ENCODE measurements at regions not wholly inside any gene's neighbourhood (a gene's known extent, or its start where the extent isn't known, plus 50 kb on each side); places are given as distances from the start of the nearest gene placed in this dataset.

GRCh38 chr2:106606652-106607051 lies 119.5 kb downstream of the CD8B2 start:
- no peak for TF ChIP-seq POLR2A (IDR thresholded peaks at IDR 0.05; ENCODE audit: low read depth, low read length)
- TF ChIP-seq CTCF (conservative IDR thresholded peaks at IDR 0.05; ENCODE audit: low read depth, low read length) = no peak
- TF ChIP-seq MXI1 (IDR thresholded peaks at IDR 0.05; ENCODE audit: borderline replicate concordance, low read depth, low read length) = no peak
- TF ChIP-seq CEBPB (IDR thresholded peaks at IDR 0.05; ENCODE audit: low read depth, low read length) = no peak
- no peak for TF ChIP-seq RFX5 (IDR thresholded peaks at IDR 0.05; ENCODE audit: low read depth, low read length)
- TF ChIP-seq USF2 (IDR thresholded peaks at IDR 0.05; ENCODE audit: low read depth, low read length) = no peak
- TF ChIP-seq SMC3 (IDR thresholded peaks at IDR 0.05; ENCODE audit: low read depth, low read length) = no peak
- no peak for TF ChIP-seq BHLHE40 (IDR thresholded peaks at IDR 0.05; ENCODE audit: low read depth, low read length)
- no peak for TF ChIP-seq MAFK (IDR thresholded peaks at IDR 0.05; ENCODE audit: low read depth, low read length)
- TF ChIP-seq FOS (IDR thresholded peaks at IDR 0.05; ENCODE audit: low read depth, low read length) = no peak
- TF ChIP-seq RCOR1 (IDR thresholded peaks at IDR 0.05; ENCODE audit: insufficient replicate concordance, low read length) = no peak
- no peak for TF ChIP-seq RAD21 (IDR thresholded peaks at IDR 0.05; ENCODE audit: low read length)
- no peak for TF ChIP-seq MAZ (IDR thresholded peaks at IDR 0.05; ENCODE audit: borderline replicate concordance, low read depth, low read length)
- no peak for TF ChIP-seq CHD1 (IDR thresholded peaks at IDR 0.05; ENCODE audit: low read depth, low read length)

Measured in IMR-90 (cell line).